GM18861 (cell line): ENCODE measurements at regions not wholly inside any gene's neighbourhood (a gene's known extent, or its start where the extent isn't known, plus 50 kb on each side); places are given as distances from the start of the nearest gene placed in this dataset.

Source experiments
- ATAC-seq: cut with Tn5 transposase; IDR thresholded peaks from one replicate; pipeline ENCODE4 v1.9.1; 2021; ENCODE audit not compliant: unreplicated experiment

- ATAC-seq: no peak
These were observed 66.6 kb upstream of the IGFBP3 start for GRCh38 chr7:45987521-45988290.

GRCh38 chr7:45986355-45987298 is 65.6 kb upstream of the IGFBP3 start:
- no peak for ATAC-seq

GRCh38 chr7:45985902-45986301 is 64.8 kb upstream of the IGFBP3 start:
- ATAC-seq: no peak

GRCh38 chr7:45984386-45985295 is 63.6 kb upstream of the IGFBP3 start:
- ATAC-seq: no peak

GRCh38 chr7:45983720-45984255 is 62.7 kb upstream of the IGFBP3 start:
- ATAC-seq: no peak

GRCh38 chr7:45982907-45983719 is 62.0 kb upstream of the IGFBP3 start:
- ATAC-seq: no peak

GRCh38 chr7:45982132-45982531 is 61.1 kb upstream of the IGFBP3 start:
- no peak for ATAC-seq

- no peak for ATAC-seq
These were observed 59.9 kb upstream of the IGFBP3 start for GRCh38 chr7:45980973-45981372.

- no peak for ATAC-seq
These were observed 59.3 kb upstream of the IGFBP3 start for GRCh38 chr7:45980181-45980905.

GRCh38 chr7:45979275-45980180 is 58.5 kb upstream of the IGFBP3 start:
- ATAC-seq: no peak

- ATAC-seq: no peak
These were observed 57.7 kb upstream of the IGFBP3 start for GRCh38 chr7:45978731-45979211.

- ATAC-seq: no peak
These were observed 57.1 kb upstream of the IGFBP3 start for GRCh38 chr7:45978010-45978681.

- ATAC-seq: no peak
These were observed 56.2 kb upstream of the IGFBP3 start for GRCh38 chr7:45977256-45977780.

GRCh38 chr7:45976485-45976856 is 55.4 kb upstream of the IGFBP3 start:
- ATAC-seq: no peak

GRCh38 chr7:45975847-45976484 is 54.9 kb upstream of the IGFBP3 start:
- ATAC-seq: no peak

- no peak for ATAC-seq
These were observed 54.3 kb upstream of the IGFBP3 start for GRCh38 chr7:45975367-45975766.
